Cerebellar cortex (tissue), 1 donor: ENCODE measurements at regions not wholly inside any gene's neighbourhood (a gene's known extent, or its start where the extent isn't known, plus 50 kb on each side); places are given as distances from the start of the nearest gene placed in this dataset.
"Not testable (repeated sequence)": the region's sequence is repeated elsewhere in the genome, so short reads cannot be mapped to it uniquely, and the experiment has no call there.

Experiments used
- DNase-seq: peaks from one replicate; pipeline ENCODE4 v3.0.0-alpha.2; 2015; ENCODE audit warnings: low spot score

GRCh38 chr3:173342679-173343078, 54.9 kb upstream of the NLGN1 start:
- DNase-seq, result no peak

- no peak for DNase-seq
These were observed 56.9 kb upstream of the NLGN1 start for GRCh38 chr3:173340626-173341025.

- no peak for DNase-seq
These were observed 61.3 kb upstream of the NLGN1 start for GRCh38 chr3:173336261-173336660.

GRCh38 chr3:173306110-173306509, 91.4 kb upstream of the NLGN1 start:
- DNase-seq, result no peak

GRCh38 chr3:173304182-173304800, 93.3 kb upstream of the NLGN1 start:
- no peak for DNase-seq

GRCh38 chr3:173301647-173302046, 95.9 kb upstream of the NLGN1 start:
- DNase-seq, result no peak

GRCh38 chr3:173289072-173289471, 108.5 kb upstream of the NLGN1 start:
- DNase-seq, result no peak

GRCh38 chr3:173287361-173287760, 110.2 kb upstream of the NLGN1 start:
- no peak for DNase-seq

- DNase-seq, result not testable (repeated sequence)
These were observed 111.0 kb upstream of the NLGN1 start for GRCh38 chr3:173286507-173286906.

GRCh38 chr3:173284301-173284700, 113.2 kb upstream of the NLGN1 start:
- DNase-seq, result no peak

GRCh38 chr3:173275740-173276139, 121.8 kb upstream of the NLGN1 start:
- peak; percentile 6 for DNase-seq

GRCh38 chr3:173273838-173274237, 123.7 kb upstream of the NLGN1 start:
- no peak for DNase-seq

GRCh38 chr3:173268781-173269180, 127.7 kb upstream of the SPATA16 start:
- no peak for DNase-seq

GRCh38 chr3:173267716-173268115, 126.7 kb upstream of the SPATA16 start:
- DNase-seq, result no peak

GRCh38 chr3:173266441-173266840, 125.4 kb upstream of the SPATA16 start:
- no peak for DNase-seq

GRCh38 chr3:173258697-173259096, 117.7 kb upstream of the SPATA16 start:
- no peak for DNase-seq

GRCh38 chr3:173257797-173258196, 116.8 kb upstream of the SPATA16 start:
- DNase-seq, result no peak

- no peak for DNase-seq
These were observed 114.5 kb upstream of the SPATA16 start for GRCh38 chr3:173255555-173255954.

- DNase-seq, result no peak
These were observed 112.4 kb upstream of the SPATA16 start for GRCh38 chr3:173253471-173253870.

- DNase-seq, result no peak
These were observed 108.4 kb upstream of the SPATA16 start for GRCh38 chr3:173249457-173249856.

GRCh38 chr3:173241727-173242126, 100.7 kb upstream of the SPATA16 start:
- no peak for DNase-seq

- DNase-seq, result no peak
These were observed 97.1 kb upstream of the SPATA16 start for GRCh38 chr3:173238091-173238490.

GRCh38 chr3:173225351-173225750, 84.3 kb upstream of the SPATA16 start:
- no peak for DNase-seq

GRCh38 chr3:173221010-173221409, 80.0 kb upstream of the SPATA16 start:
- no peak for DNase-seq

GRCh38 chr3:173217127-173217526, 76.1 kb upstream of the SPATA16 start:
- DNase-seq, result no peak
